Osteoblast (primary cell): ENCODE measurements at regions not wholly inside any gene's neighbourhood (a gene's known extent, or its start where the extent isn't known, plus 50 kb on each side); places are given as distances from the start of the nearest gene placed in this dataset.

ENCODE experiments used
- DNase-seq: peaks from one replicate; pipeline ENCODE4 v3.0.0; 2011; ENCODE audit warnings: low spot score, mixed read lengths; ENCODE audit not compliant: insufficient read length; ENCODE audit errors: missing footprints
- H2AFZ ChIP-seq: 2 replicates; pipeline ENCODE4 v1.6.0; 2011; ENCODE audit warnings: mild to moderate bottlenecking, low read length
- H3K27ac ChIP-seq: 2 replicates; pipeline ENCODE4 v1.5.1; 2011; ENCODE audit warnings: mild to moderate bottlenecking, low read depth, low read length, moderate library complexity
- H3K27me3 ChIP-seq: 2 replicates; pipeline ENCODE4 v1.6.0; 2012; ENCODE audit warnings: mild to moderate bottlenecking, control low read depth, inconsistent platforms, low read length, moderate library complexity; ENCODE audit not compliant: insufficient read depth
- H3K36me3 ChIP-seq: 2 replicates; pipeline ENCODE4 v1.5.1; 2011; ENCODE audit warnings: mild to moderate bottlenecking, low read length, control low read depth, moderate library complexity; ENCODE audit not compliant: insufficient read depth
- H3K4me1 ChIP-seq: 2 replicates; pipeline ENCODE4 v1.5.1; 2011; ENCODE audit warnings: mild to moderate bottlenecking, low read length, control low read depth, moderate library complexity; ENCODE audit not compliant: insufficient read depth
- H3K4me2 ChIP-seq: 2 replicates; pipeline ENCODE4 v1.6.0; 2011; ENCODE audit warnings: mild to moderate bottlenecking, low read length; ENCODE audit not compliant: insufficient read depth
- H3K4me3 ChIP-seq: fragments of 200-600 bp; sonication (generic); 3 replicates; pipeline ENCODE4 v1.5.1; 2012; ENCODE audit warnings: mild to moderate bottlenecking, low read length, inconsistent platforms; ENCODE audit not compliant: insufficient read depth
- H3K79me2 ChIP-seq: 2 replicates; pipeline ENCODE4 v1.6.0; 2012; ENCODE audit warnings: mild to moderate bottlenecking, low read length, control low read depth, inconsistent platforms; ENCODE audit not compliant: insufficient read depth
- H3K9me3 ChIP-seq: 2 replicates; pipeline ENCODE4 v1.5.1; 2011; ENCODE audit warnings: low read depth, low read length, control low read depth
- H4K20me1 ChIP-seq: 2 replicates; pipeline ENCODE4 v1.6.0; 2012; ENCODE audit warnings: mild to moderate bottlenecking, low read length, control low read depth; ENCODE audit not compliant: insufficient read depth
- TF ChIP-seq, protein P1 (sequence below): IDR thresholded peaks from 2 replicates; pipeline ENCODE4 v1.5.1; 2011; ENCODE audit warnings: mild to moderate bottlenecking, low read depth, low read length, moderate library complexity; ENCODE audit errors: extremely low read depth

DNA sequence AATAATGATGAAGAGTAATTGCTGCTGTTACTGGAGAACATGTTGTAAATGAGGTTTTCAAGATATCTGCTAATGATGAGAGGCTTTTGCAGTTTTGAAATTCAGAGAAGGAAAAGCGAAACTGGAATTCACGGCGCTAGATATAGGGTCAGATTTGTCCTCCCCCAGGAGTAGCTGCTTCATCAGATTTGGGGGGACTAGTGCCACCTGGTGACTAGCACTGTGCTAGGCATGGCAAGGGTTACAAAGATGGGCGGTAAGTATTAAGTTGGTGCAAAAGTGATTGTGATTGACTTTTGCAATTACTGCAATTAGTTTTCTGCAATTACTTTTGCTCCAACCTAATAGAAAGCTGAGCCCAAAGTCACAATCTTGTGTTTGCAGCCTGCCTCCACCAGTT lies 879.9 kb upstream of the TENM4 start:
- Histone ChIP-seq H3K4me1 (no peaks in the 10 kb centered on the region), H4K20me1 (no peaks in the 10 kb centered on the region), H3K4me3 (no peak overlapping the region), H3K27ac (no peak overlapping the region), H3K4me2 (no peak overlapping the region), H3K9me3 (no peaks in the 10 kb centered on the region), H3K79me2 (no peaks in the 10 kb centered on the region), H3K36me3 (no peaks in the 10 kb centered on the region), H3K27me3 (no peaks in the 10 kb centered on the region), H2AFZ (no peak overlapping the region)
- DNase-seq: no peak
- TF ChIP-seq, protein P1, sequence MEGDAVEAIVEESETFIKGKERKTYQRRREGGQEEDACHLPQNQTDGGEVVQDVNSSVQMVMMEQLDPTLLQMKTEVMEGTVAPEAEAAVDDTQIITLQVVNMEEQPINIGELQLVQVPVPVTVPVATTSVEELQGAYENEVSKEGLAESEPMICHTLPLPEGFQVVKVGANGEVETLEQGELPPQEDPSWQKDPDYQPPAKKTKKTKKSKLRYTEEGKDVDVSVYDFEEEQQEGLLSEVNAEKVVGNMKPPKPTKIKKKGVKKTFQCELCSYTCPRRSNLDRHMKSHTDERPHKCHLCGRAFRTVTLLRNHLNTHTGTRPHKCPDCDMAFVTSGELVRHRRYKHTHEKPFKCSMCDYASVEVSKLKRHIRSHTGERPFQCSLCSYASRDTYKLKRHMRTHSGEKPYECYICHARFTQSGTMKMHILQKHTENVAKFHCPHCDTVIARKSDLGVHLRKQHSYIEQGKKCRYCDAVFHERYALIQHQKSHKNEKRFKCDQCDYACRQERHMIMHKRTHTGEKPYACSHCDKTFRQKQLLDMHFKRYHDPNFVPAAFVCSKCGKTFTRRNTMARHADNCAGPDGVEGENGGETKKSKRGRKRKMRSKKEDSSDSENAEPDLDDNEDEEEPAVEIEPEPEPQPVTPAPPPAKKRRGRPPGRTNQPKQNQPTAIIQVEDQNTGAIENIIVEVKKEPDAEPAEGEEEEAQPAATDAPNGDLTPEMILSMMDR: peak; percentile 13

GRCh38 chr11:80320226-80320625 lies 879.4 kb upstream of the TENM4 start:
- TF ChIP-seq, protein P1: no peak
- Histone ChIP-seq H3K27me3 (no peaks in the 10 kb centered on the region), H3K4me2 (no peak overlapping the region), H4K20me1 (no peaks in the 10 kb centered on the region), H3K4me3 (no peak overlapping the region), H2AFZ (no peak overlapping the region), H3K27ac (no peak overlapping the region), H3K9me3 (no peaks in the 10 kb centered on the region), H3K36me3 (no peaks in the 10 kb centered on the region), H3K4me1 (no peaks in the 10 kb centered on the region), H3K79me2 (no peaks in the 10 kb centered on the region)
- no peak for DNase-seq

- Histone ChIP-seq H3K27ac (no peak overlapping the region), H3K4me2 (no peak overlapping the region), H3K27me3 (no peaks in the 10 kb centered on the region), H3K36me3 (no peaks in the 10 kb centered on the region), H3K4me3 (no peak overlapping the region), H3K9me3 (no peaks in the 10 kb centered on the region), H3K4me1 (no peaks in the 10 kb centered on the region), H3K79me2 (no peaks in the 10 kb centered on the region), H4K20me1 (no peaks in the 10 kb centered on the region), H2AFZ (no peak overlapping the region)
- TF ChIP-seq, protein P1: no peak
- no peak for DNase-seq
Measured at GRCh38 chr11:80317612-80318011, 876.8 kb upstream of the TENM4 start.

- Histone ChIP-seq H3K79me2 (no peaks in the 10 kb centered on the region), H4K20me1 (no peaks in the 10 kb centered on the region), H3K4me2 (no peak overlapping the region), H3K36me3 (no peaks in the 10 kb centered on the region), H3K4me3 (no peak overlapping the region), H3K4me1 (no peaks in the 10 kb centered on the region), H2AFZ (no peak overlapping the region), H3K27me3 (no peaks in the 10 kb centered on the region), H3K9me3 (no peaks in the 10 kb centered on the region), H3K27ac (no peak overlapping the region)
- TF ChIP-seq, protein P1: no peak
- no peak for DNase-seq
Measured at GRCh38 chr11:80315200-80315599, 874.4 kb upstream of the TENM4 start.
